ENCODE measurements at regions not wholly inside any gene's neighbourhood (a gene's known extent, or its start where the extent isn't known, plus 50 kb on each side); places are given as distances from the start of the nearest gene placed in this dataset.

DNA sequence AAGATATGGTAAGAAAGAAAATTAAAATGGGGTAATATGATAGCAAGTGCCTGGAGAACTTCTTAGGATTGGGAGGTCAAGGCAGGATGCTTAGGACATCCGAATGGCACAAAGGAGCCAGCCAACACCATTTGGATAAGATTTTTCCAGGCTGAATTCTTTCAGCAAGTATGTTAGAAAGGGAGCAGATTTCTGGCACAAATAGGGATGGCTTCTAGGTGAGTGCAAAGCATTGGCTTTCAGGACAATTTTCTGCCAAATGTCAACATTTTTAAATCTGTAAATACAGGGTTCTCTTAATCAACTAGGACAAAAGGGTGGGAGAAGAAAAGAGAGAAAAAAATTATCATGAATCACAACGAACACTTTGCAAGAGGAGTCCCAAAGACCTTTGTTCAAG lies 409.1 kb downstream of the GPAM start:
- no peak for DNase-seq (ENCODE audit: low spot score)
- TF ChIP-seq, protein P1, sequence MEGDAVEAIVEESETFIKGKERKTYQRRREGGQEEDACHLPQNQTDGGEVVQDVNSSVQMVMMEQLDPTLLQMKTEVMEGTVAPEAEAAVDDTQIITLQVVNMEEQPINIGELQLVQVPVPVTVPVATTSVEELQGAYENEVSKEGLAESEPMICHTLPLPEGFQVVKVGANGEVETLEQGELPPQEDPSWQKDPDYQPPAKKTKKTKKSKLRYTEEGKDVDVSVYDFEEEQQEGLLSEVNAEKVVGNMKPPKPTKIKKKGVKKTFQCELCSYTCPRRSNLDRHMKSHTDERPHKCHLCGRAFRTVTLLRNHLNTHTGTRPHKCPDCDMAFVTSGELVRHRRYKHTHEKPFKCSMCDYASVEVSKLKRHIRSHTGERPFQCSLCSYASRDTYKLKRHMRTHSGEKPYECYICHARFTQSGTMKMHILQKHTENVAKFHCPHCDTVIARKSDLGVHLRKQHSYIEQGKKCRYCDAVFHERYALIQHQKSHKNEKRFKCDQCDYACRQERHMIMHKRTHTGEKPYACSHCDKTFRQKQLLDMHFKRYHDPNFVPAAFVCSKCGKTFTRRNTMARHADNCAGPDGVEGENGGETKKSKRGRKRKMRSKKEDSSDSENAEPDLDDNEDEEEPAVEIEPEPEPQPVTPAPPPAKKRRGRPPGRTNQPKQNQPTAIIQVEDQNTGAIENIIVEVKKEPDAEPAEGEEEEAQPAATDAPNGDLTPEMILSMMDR (IDR thresholded peaks at IDR 0.05): no peak
- no peak overlapping the region for H3K27ac ChIP-seq
- no peak overlapping the region for H3K4me3 ChIP-seq

GRCh38 chr10:111784436-111784835 lies 399.1 kb downstream of the GPAM start:
- H3K4me3 ChIP-seq: no peak overlapping the region
- DNase-seq (ENCODE audit: low spot score): no peak
- TF ChIP-seq, protein P1 (IDR thresholded peaks at IDR 0.05): no peak
- no peak overlapping the region for H3K27ac ChIP-seq

- no peak for DNase-seq (ENCODE audit: low spot score)
- TF ChIP-seq, protein P1 (IDR thresholded peaks at IDR 0.05): no peak
- Histone ChIP-seq H3K27ac (no peak overlapping the region), H3K4me3 (no peak overlapping the region)
Measured at GRCh38 chr10:111784946-111785465, 398.6 kb downstream of the GPAM start.

DNA sequence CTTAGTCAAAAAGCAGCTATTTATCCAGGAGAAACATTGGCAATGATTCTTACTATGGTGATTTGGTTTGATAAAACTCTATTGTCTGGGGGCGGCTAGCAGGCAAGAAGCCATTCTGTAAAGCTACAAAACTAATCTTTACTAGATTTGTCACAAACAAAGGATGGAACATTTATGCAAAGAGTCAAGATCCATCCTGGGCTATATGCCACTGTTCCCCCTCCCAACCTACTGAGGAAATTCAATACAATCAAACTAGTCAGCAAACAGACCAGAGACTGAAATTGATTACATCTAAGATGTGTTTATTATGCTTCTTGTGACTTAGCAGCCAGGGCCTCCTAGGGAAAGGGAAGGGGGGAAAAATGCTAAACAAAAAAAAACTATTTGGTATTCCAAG lies 397.6 kb downstream of the GPAM start:
- no peak overlapping the region for H3K27ac ChIP-seq
- no peak overlapping the region for H3K4me3 ChIP-seq
- DNase-seq (ENCODE audit: low spot score): no peak
- TF ChIP-seq, protein P1 (IDR thresholded peaks at IDR 0.05): no peak

DNA sequence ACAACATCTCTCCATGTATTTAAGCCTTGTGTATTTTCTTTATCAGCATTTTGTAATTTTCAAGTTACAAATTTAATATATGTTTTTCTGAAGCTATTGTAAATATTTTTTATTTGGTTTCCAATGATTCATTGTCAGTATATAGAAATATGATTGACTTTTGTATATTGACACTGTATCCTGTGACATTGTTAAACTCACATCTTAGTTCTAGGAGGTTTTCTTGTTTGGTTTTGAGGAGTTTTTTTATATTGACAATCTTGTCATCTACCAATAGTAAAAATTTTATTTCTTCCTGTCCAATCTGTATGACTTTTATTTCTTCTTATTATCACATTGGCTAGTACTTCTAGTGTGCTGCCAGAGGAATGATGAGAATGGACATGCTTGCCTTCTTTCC lies 393.7 kb downstream of the GPAM start:
- no peak overlapping the region for H3K4me3 ChIP-seq
- no peak for DNase-seq (ENCODE audit: low spot score)
- TF ChIP-seq, protein P1 (IDR thresholded peaks at IDR 0.05): no peak
- no peak overlapping the region for H3K27ac ChIP-seq

DNA sequence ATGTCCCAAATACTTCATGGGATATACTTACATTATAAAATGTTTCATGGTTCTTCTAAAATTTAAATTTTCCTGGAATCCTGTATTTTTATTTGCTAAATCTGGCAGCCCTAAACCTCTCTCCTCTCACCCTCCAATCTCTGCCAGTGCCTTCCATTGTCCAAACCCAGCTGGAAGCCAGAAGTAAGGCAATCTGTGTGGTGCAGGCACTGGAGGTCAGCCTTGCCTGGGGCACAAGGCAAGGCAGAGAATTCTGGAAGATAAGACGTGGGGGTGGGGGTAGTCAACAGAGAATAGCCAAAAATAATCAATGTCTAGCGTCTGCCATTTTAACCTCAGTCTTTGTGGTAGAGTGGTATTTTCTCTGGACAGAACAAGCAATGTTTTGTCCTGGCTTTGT lies 381.7 kb downstream of the GPAM start:
- H3K4me3 ChIP-seq: no peak overlapping the region
- TF ChIP-seq, protein P1 (IDR thresholded peaks at IDR 0.05): no peak
- no peak for DNase-seq (ENCODE audit: low spot score)
- no peak overlapping the region for H3K27ac ChIP-seq

DNA sequence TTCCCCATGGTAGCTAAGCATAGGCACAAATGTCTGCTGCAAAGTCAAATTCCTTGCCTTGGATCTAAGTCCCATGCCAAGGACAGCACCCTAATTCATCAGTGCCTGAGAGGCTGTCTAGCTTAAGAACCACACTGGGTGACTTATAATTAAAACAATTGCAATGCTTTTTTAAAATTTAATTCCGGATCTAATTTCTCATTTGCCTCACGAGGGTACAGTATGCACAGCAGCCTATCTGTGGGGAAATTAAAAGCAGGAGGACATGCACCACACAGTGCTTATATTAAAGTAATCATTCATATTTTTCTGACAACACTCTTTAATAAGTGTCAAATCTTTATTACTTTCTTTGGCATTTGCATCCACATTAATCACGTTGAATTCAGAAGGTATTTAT lies 378.8 kb downstream of the GPAM start:
- TF ChIP-seq, protein P1 (IDR thresholded peaks at IDR 0.05): no peak
- no peak for DNase-seq (ENCODE audit: low spot score)
- Histone ChIP-seq H3K4me3 (no peak overlapping the region), H3K27ac (no peak overlapping the region)
